Mesothelial cell of epicardium (in vitro differentiated cells): ENCODE measurements at regions not wholly inside any gene's neighbourhood (a gene's known extent, or its start where the extent isn't known, plus 50 kb on each side); places are given as distances from the start of the nearest gene placed in this dataset.

Source experiments
- DNase-seq, 2 experiments: peaks; one replicate each; pipeline ENCODE4 v3.0.0; 2021; ENCODE audit warnings: low spot score in 2 of 2; ENCODE audit not compliant: unreplicated experiment in 2 of 2
- H3K27ac Mint-ChIP-seq: 2 replicates; pipeline ENCODE4 v1.8.0; 2021; ENCODE audit warnings: mixed read lengths
- H3K27me3 Mint-ChIP-seq: 2 replicates; pipeline ENCODE4 v1.8.0; 2021; ENCODE audit warnings: low read depth, mixed read lengths
- H3K36me3 Mint-ChIP-seq: 2 replicates; pipeline ENCODE4 v1.8.0; 2021; ENCODE audit warnings: mixed read lengths
- H3K4me1 Mint-ChIP-seq: 2 replicates; pipeline ENCODE4 v1.8.0; 2021; ENCODE audit warnings: mixed read lengths
- H3K4me3 Mint-ChIP-seq: 2 replicates; pipeline ENCODE4 v1.8.0; 2021; ENCODE audit warnings: mild to moderate bottlenecking, moderate library complexity, mixed read lengths
- H3K9me3 Mint-ChIP-seq: 2 replicates; pipeline ENCODE4 v1.8.0; 2021; ENCODE audit warnings: mixed read lengths
- CTCF ChIP-seq: fragments of 200-600 bp; sonication (generic); IDR thresholded peaks from one replicate; pipeline ENCODE4 v1.5.0; 2021; ENCODE audit warnings: antibody characterized with exemption; ENCODE audit not compliant: unreplicated experiment

- Mint-ChIP-seq H3K4me1 (peaks cover 5% of the 10 kb centered on the region), H3K27me3 (no peaks in the 10 kb centered on the region), H3K4me3 (no peak overlapping the region), H3K36me3 (no peaks in the 10 kb centered on the region), H3K27ac (no peak overlapping the region), H3K9me3 (peaks cover 11% of the 10 kb centered on the region)
- TF ChIP-seq CTCF: no peak
- no peak for DNase-seq
Observed at GRCh38 chr4:27149541-27150212, 289.0 kb downstream of the STIM2 start.

DNA sequence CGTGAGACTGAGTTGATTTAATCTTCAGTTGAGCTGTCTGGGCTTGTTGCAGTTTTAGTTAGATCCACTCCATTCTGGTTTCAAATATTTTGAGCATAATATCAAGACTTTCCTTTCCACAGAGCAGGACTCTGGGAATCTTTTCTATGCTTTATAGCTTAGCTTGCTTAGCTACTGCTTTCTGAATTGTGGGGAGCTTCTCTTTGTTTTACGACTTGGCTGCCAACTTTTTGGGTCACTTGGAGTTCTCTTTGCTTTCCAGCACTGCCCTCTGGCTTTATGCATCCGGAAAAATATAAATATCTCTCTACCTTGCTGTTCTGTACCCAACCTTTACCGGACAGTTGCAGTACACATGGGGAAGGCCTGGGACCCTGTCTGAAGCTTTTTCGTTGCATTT lies 292.1 kb downstream of the STIM2 start:
- Mint-ChIP-seq H3K36me3 (no peaks in the 10 kb centered on the region), H3K4me1 (peaks cover 10% of the 10 kb centered on the region), H3K27ac (no peak overlapping the region), H3K4me3 (no peak overlapping the region), H3K9me3 (peaks cover 5% of the 10 kb centered on the region), H3K27me3 (no peaks in the 10 kb centered on the region)
- DNase-seq: no peak
- TF ChIP-seq CTCF: no peak

GRCh38 chr4:27154706-27155105 lies 294.1 kb downstream of the STIM2 start:
- Mint-ChIP-seq H3K4me1 (peaks cover 10% of the 10 kb centered on the region), H3K27ac (no peak overlapping the region), H3K36me3 (no peaks in the 10 kb centered on the region), H3K4me3 (no peak overlapping the region), H3K9me3 (peaks cover 5% of the 10 kb centered on the region), H3K27me3 (no peaks in the 10 kb centered on the region)
- no peak for TF ChIP-seq CTCF
- no peak for DNase-seq

DNA sequence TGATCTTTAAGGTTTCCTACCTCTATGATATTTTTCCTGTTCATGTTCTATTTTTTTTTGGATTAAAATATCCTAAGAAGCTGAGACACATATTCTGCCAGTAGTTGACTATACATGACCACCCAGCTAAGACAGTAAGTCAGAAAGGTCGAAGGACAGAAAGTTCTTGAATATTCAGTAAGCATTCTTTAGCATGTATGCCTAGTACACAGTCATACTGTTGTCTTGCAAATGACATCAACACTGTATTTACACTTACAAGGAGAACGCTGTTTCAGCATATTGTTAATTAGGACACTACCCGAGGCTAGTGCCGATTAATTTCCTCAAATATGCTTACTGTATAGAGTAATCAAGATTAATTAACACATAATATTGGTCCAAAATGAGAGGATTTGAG lies 300.6 kb downstream of the STIM2 start:
- no peaks in the 10 kb centered on the region for H3K4me1 Mint-ChIP-seq
- no peak for TF ChIP-seq CTCF
- peaks cover 5% of the 10 kb centered on the region for H3K27me3 Mint-ChIP-seq
- no peak overlapping the region for H3K4me3 Mint-ChIP-seq
- no peaks in the 10 kb centered on the region for H3K36me3 Mint-ChIP-seq
- H3K9me3 Mint-ChIP-seq: peaks cover 5% of the 10 kb centered on the region
- no peak overlapping the region for H3K27ac Mint-ChIP-seq
- no peak for DNase-seq

GRCh38 chr4:27168783-27169182 lies 308.1 kb downstream of the STIM2 start:
- no peak for TF ChIP-seq CTCF
- Mint-ChIP-seq H3K4me1 (no peaks in the 10 kb centered on the region), H3K27ac (no peak overlapping the region), H3K27me3 (peaks cover 28% of the 10 kb centered on the region), H3K9me3 (no peaks in the 10 kb centered on the region), H3K4me3 (no peak overlapping the region), H3K36me3 (no peaks in the 10 kb centered on the region)
- DNase-seq: no peak

DNA sequence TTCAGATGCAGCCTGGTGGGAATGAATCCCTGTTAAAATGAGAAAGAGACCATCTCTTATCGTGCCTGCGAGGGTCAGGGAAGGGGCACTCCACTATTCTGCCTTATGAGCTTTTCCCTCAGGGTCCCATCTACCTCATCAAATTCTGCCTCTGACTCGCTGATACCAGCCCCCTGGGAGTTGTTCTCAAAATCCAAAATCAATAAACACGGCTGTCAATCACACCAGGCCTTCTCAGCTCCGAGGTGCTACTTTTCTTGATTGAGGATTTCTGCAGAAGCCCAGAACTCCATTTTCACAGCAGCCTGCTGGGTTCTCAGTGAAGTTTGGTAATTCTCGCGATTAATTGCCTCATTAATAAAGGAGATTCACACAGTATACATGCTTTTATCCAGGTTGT lies 312.6 kb downstream of the STIM2 start:
- no peaks in the 10 kb centered on the region for H3K4me1 Mint-ChIP-seq
- H3K9me3 Mint-ChIP-seq: no peaks in the 10 kb centered on the region
- no peak overlapping the region for H3K4me3 Mint-ChIP-seq
- no peak for TF ChIP-seq CTCF
- no peaks in the 10 kb centered on the region for H3K36me3 Mint-ChIP-seq
- H3K27me3 Mint-ChIP-seq: peaks cover 23% of the 10 kb centered on the region
- H3K27ac Mint-ChIP-seq: no peak overlapping the region
- DNase-seq: no peak
